GM19463 (cell line): ENCODE measurements at regions not wholly inside any gene's neighbourhood (a gene's known extent, or its start where the extent isn't known, plus 50 kb on each side); places are given as distances from the start of the nearest gene placed in this dataset.
"Not testable (repeated sequence)": the region's sequence is repeated elsewhere in the genome, so short reads cannot be mapped to it uniquely, and the experiment has no call there.

Experiments used
- ATAC-seq: cut with Tn5 transposase; IDR thresholded peaks from one replicate; pipeline ENCODE4 v1.9.1; 2021; ENCODE audit warnings: mild to moderate bottlenecking, moderate library complexity; ENCODE audit not compliant: unreplicated experiment

DNA sequence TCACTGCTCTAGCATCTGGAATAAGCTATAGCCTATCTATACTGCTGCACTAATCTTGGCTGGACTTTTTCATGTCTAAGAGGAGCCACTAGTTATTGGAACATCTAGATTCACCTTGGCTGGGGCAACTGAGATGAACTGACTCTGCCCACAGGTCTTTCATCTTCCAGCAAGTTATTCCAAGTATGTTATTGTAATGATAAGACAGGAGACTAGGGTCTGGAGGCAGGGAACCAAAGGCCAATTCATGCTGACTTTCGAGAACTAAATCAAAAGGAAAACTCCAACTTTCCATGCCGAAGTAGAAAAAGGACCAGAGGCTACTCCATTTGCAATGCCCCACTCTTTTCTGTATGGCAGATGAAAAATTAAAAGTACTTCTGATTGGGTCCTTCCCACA lies 1243.0 kb upstream of the RAG2 start:
- no peak for ATAC-seq

DNA sequence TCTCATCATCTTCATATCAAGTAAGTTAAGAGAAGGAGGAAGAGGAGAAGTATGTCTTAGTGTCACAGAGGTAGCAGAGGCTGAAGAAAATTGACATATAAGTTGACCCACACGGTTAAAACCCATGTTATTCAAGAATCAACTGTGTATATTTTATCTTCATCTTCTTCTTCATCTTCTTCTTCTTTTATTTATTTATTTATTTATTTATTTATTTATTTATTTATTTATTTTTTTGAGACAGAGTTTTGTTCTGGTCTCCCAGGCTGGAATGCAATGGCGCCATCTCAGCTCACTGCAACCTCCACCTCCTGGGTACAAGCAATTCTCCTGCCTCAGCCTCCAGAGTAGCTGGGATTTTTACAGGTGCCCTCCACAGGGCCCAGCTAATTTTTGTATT lies 1242.3 kb upstream of the RAG2 start:
- not testable (repeated sequence) for ATAC-seq

DNA sequence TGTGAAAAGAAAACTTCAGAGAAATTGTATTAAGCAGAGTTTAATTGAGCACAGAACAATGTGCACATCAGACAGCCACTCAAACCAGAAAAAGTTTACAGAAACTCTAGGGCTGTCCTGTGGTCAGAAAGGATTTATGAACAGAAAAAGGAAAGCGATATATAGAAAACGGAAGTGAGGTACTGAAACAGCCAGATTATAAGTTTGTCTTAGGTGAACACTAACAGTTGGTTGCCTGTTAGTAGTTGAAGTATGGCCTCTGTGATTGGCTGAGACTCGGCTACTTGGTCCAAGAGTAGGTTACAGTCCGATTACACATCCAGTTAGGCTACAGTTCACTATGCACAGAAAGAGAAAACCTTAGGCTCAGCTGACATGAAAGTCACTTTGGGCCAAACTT lies 1232.5 kb upstream of the RAG2 start:
- ATAC-seq = no peak

DNA sequence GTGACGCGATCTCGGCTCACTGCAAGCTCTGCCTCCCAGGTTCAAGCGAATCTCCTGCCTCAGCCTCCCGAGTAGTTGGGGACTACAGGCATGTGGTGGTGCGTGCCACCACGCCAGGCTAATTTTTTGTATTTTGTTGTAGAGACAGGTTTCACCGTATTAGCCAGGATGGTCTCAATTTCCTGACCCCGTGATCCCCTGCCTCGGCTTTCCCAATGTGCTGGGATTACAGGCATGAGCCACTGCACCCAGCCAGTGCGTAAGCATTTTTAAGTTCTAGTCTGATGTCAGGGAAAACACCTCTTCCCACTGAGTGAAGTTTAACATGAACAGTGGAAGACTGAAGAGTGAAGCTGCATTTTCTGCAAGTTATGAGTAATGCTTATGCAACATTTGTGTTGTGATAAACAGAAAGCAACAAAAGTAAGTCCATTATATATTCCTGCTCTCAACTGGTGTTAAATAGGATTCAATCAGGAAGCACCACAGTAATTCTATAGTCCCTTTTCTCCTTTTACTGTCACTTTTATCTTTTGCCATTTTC lies 1219.8 kb upstream of the RAG2 start:
- ATAC-seq = no peak

DNA sequence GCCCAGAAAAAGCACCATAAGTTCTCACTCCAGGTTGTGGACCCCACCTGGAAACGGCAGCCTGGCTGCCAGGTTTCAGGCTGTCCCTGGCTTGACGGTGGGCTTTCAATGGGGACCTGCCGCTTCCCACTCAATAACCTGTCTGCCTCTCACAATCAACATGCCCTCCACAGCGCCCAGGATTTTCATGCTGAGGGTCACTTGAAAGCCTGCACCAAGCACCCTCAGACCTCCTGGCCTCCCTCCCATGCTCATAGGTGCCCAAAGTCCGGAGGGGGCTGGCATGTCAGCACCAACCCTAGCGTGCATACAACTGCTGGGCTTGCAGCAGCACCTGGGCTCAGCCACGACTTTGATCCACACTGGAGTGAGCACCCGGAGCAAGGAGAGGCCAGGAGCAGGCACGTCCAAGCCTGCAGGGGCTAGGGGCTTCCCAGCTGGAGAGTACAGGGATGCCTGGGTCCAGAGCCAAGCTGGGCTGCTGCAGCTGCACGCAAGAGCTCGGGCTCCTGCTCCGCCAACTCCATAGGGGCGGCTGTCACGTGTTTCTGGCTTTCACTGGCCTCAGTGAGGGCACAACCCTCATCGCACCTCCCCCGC lies 1214.3 kb upstream of the RAG2 start:
- no peak for ATAC-seq

DNA sequence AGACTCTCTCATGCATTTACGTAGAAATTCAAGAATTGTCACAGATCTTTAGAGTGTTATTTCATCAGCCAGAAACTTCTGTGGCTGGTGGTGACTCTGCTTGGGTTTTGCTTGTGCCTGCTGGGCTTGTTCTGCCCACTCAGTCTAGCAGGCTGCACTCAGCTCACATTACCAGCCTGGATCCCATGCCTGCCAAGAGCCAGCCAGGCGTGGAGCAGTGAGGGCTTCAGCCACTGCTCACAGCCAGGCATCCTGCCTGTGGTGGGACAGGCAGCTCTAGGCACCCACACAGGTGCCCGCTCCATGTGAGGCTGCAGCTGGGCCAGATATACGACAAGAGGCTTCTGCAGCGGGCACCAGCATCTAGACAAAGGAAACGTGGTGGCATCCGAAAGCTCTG lies 1213.3 kb upstream of the RAG2 start:
- ATAC-seq = no peak

DNA sequence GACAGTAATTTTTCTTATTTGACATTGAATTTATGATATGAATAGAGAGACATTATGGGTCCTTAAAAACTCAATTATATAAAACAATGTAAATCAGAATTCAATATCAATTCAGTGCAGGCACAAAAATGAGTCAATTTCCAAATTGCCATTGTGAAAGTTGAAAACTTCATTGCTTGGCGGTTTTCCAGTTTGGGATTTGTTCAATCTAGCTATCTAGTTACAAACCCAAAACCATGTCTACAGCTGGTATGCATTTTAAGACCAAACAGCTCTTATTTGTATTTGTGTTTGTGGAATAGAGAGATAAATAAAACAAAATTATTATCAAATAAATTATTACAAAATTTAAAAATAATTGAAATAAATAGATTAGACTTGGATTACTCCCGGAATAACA lies 1206.6 kb upstream of the RAG2 start:
- no peak for ATAC-seq

DNA sequence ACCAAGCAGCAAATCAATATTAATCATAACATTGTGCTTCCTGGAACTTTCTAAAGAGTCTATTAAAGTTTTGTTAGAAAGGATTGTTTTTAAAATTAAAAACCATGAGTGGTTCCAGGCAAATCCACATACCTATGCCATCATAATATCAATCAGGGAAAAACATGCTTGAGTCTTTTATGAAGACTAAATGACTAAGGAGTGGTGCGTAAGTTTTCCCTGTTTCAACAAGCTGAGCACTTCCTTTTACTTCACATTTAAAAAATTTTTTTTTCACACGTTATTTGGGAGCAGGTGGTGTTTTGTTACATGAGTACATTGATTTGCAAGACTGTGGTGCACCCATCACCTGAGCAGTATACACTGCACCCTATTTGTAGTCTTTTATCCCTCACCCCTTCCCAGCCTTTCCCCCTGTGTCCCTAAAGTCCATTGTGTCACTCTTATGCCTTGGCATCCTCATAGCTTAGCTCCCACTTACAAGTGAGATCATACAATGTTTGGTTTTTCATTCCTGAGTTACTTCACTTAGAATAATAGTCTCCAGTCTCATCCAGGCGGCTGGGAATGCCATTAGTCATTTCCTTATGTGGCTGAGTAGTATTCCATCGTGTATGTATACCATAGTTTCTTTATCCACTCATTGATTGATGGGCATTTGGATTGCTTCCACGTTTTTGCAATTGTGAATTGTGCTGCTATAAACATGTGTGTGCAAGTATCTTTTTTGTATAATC lies 1190.3 kb upstream of the RAG2 start:
- ATAC-seq = no peak

DNA sequence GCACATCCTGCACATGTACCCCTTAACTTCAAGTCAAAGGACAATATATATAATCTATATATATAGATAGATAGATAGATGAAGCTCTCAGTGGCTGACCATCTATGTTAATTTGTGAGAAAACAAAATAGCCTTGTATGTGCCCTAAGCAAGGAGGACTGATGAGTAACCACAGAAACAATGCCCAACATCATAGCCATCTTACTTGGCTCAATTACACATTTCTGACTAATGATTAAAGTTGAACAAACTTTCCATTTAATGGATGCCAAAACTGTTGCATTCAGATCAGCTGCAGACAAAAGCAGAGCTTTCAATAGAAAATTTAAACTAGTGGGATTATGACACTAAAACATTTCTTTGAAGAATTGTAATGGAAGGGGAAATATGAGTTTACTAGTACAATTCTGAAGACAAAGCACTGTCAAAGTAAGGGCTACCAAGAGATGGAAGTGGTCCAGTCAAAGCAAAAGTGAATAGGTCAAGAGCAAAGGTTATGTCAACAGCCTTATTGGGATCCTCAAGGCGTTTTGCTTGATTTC lies 1188.2 kb upstream of the RAG2 start:
- ATAC-seq = no peak

DNA sequence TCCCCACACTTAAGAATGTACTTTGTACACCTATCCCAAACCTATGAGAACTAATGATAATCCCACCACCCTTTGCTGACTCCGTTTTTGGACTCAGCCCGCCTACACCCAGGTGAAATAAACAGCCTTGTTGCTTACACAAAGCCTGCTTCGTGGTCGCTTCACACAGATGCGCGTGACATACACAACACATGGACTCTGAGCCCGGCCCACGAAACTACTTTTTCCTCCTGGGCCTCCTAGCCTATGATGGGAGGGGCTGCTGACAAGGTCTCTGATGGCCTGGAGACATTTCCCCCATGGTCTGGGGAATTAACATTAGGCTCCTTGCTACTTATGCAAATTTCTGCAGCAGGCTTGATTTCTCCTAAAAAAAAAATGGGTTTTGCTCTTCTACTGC lies 1176.4 kb upstream of the RAG2 start:
- ATAC-seq = no peak

DNA sequence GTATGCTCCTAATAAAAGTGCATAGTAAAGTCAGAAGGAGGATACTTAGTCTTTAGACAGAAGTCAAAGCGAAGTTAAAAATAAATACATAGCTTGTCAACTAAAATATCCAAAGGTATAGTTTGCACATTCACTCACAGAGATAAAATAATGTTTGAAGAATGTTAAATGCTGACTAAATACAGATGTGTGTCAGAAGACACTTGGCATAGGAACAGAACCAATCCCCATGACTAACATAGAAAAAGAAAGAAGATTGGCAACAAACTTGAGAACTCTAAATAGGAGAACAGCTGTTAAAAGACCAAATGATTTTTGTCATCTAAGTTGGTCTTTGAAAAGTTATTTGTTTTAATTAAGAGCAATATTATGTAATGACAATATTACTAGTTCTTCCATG lies 1172.1 kb upstream of the RAG2 start:
- no peak for ATAC-seq

DNA sequence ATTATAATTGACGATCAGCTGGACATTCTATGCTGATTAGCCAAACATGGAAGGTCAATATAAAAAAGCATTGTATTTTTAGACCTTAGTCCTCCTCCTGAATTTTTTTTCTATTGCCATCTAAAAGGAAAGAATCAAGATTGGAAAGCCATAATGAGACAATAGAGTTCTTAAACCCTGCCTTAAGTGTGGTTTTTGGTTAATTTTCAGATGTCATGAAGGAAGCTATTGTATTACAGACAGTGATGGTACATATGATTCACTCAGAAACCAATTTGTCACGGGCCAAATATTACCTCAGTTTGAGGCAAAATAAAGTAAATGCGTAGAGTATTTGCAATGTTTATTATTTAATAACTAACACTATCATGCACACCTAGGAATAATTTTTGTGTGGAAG lies 1164.0 kb upstream of the RAG2 start:
- no peak for ATAC-seq

DNA sequence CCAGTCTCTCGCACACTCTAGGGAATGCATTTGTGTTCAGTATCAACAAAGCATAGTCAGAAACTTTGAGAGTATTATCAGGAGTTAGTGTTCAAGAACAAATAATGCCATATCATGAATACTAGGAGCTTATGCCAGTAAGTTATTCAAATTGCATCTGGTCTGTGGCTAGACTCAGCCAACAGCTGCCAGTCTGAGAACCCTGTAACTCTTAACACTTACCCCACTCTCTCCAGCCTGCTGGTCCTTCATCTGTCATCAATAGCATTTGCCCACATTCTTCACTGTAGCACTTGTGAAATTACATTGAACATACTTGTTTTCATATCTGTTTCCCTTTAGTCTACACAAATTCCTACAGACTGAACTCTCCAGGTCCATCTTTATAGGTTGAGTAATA lies 1157.5 kb upstream of the RAG2 start:
- no peak for ATAC-seq

DNA sequence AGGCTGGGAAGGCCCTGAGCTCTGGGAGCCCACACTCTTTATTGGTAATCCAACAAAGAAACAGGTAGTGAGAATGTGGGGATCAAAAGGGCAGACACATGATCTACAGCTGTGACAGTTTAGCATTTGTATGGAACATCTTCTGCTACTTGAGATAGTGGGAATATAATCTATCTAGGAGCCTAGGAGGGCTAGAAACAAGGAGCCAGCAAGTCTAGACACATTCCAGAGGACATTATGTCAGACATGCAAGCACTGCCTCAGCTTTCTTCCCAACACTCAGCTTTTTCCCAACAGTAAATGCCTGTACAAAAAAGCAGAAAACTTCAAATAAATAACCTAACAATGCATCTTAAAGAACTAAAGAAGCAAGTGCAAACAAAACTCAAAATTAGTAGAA lies 1150.6 kb upstream of the RAG2 start:
- ATAC-seq = no peak

DNA sequence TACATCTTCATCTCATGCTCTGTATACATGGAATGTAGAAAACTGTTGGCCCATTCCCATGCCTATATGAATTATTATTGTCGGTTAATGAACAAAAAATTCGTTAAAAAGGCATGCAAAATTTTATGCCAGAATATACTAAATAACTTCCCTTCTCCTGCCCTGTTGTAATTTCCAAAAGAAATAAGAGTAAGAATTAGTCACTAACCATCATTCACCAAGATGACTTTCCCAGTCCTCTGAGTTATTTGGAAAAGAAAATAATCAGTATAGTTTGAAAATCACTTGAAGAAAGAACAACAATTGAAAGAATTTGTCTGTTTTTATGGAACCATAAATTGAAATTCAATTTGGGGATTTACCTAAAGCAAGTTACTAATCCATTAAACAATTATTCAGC lies 1149.1 kb upstream of the RAG2 start:
- ATAC-seq = no peak

DNA sequence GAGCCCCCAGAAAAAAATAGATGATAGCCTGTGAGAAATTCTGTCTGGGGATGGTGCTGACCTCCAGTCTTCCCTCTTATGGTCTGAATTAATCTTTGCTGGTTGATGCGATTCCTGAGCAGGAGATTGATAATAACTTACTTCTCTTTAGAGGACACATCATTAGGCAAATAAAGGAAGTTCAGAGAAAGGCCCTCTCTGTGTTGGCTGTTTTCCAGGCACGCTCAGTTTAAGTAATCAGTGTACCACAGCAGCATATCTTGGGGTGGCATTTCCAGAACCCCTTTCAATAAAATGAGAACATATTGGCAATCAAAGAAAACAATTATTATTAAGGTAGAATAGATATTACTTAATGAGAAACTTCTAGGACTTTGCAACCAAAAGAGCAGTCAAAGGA lies 1129.3 kb upstream of the RAG2 start:
- ATAC-seq = no peak

DNA sequence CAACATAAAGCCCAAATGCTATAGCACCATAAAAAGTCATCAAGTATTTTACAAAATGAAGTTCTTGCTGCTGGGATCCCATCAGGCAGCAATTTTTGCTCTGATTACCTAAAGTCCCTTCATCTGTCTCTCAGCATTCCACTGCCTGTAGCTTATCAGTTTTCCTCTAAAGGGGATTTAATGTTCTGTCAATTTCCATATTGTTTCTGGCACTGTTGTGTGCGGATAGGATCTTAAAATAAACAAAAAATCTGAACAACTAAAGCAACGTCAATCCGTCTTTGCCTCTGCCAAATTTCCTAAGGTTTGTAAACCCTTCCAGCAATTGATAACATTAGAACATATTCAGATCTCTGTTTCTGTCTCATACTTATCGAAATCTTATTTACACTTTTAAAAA lies 1126.3 kb upstream of the RAG2 start:
- ATAC-seq = no peak

DNA sequence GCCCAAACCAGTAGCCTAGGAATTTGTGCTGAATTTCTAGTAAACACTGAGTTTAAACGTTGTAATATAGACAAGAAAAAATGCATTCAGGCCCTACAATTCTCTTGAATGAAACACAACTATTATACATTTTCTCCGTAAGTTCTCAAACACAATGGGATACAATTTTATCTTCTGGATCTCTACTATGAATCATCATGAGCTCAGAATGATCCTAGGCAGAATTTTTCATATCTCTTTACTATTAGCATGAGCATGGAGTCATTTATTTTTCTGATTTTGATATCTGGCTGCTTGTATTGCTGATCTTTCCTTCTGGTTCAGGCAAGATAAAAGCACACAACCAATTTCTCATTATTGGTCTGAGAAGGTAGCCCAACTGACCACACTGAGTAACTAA lies 1123.4 kb upstream of the RAG2 start:
- ATAC-seq = no peak

DNA sequence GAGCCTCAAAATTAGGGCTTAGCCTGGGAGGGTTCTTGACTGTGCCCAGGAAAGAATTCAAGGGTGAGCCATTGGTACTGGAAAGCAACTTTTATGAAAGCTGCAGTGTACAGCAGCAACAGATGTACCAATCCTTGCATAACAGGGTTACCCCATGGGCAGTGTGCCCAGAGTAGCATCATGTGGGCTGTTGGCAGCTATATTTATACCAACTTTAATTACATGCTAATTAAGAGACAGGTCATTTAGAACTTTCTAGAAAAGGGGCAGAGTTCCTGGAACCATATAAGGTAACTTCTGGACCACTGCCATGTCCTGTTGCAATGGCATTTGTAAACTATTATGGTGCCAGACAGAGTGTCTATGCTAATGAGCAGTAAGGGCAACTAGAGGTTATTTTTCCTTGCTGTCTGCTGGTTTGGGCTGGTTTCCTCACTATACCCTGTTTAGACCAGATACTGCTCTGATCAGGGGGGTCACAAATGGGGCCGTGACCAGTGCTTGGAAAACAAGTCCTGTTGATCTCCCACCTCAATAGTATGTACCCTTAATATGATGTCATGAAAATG lies 1120.5 kb upstream of the RAG2 start:
- ATAC-seq = no peak

DNA sequence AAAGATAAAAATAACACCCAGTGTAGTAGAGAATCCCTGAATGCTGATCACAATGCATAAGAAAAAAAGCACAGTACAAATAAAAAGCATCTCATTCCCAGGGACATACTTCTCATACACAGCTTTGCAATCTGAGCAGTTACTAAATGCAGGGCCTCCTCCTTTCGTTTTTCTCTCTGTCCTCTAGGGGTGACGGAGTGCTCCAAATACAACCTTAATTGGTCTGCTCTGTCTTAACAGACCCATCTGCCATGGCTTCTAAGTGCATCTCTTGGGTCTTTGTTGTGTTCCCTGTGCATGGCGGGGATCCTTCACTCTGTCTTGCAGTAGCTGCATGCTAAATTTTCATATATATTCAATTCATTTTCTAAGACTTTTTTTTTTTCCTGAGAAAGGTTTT lies 1114.2 kb upstream of the RAG2 start:
- ATAC-seq = no peak

DNA sequence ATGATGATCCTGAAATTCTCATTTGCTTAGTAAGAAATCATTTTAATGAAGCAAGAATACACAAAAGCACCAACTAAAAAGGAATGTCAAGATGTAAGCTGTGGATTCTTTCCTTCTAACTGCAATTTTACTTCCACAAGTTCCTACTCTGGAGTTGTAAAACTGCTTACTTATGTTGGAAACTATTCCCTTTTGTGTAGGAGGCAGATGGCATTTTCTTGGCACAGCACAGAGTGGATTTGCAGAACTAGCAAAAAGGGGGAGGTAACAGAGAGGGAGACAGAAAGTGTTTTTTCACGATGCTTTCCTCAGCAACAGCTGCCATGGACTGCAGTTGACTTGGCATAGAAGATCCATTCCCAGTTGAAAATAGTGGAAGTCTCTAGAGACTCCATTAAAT lies 1112.0 kb upstream of the RAG2 start:
- ATAC-seq = no peak

DNA sequence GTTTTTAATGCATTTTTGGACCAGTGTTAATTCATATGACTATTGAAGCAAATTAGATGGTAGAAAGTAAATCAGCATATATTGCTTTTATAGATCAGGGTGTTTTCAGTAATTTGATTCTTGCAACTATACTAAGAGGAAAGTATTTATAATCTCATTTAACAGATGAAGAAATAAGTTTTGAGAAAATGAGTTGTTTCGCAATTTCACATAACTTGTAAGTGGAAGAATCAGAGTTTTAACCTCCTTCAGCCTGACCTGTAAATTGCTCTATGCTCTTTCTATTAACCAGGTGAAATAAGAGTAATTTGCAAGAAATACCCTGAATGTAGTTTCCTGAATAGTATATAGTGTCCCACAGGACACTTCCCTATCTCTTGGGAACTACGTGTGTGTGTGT lies 1106.8 kb upstream of the RAG2 start:
- no peak for ATAC-seq
